ENCODE measurements at regions not wholly inside any gene's neighbourhood (a gene's known extent, or its start where the extent isn't known, plus 50 kb on each side); places are given as distances from the start of the nearest gene placed in this dataset.

DNA sequence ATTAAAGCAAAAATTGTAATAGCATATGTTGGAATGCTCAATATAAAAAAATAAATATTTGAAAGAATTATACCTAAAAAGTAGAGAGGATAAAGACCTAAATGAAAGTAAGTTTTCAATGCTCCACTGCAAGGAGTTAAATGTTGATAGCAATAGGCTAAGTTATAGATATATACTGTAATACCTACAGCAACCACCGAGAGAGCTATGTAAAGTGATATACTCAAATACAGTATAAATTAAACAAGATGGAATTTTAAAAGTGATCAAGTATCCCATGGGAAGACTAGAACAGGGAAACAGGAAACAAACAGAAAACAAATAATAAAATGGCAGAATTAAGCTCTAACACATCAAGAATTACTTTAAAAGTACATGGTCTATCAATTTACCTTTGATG, 73.9 kb downstream of the CASP3 start:
- Mint-ChIP-seq H3K27ac (no peak overlapping the region), H3K9me3 (peaks cover 10% of the 10 kb centered on the region), H3K27me3 (ENCODE audit: low read depth) (no peaks in the 10 kb centered on the region), H3K4me3 (no peak overlapping the region), H3K36me3 (ENCODE audit: low read depth) (peaks cover 3% of the 10 kb centered on the region), H3K4me1 (ENCODE audit: low read depth) (peaks cover 13% of the 10 kb centered on the region)
- DNase-seq: no peak
- intact Hi-C loops (cut with micrococcal nuclease): loop anchor here (2.0 to 10.0 kb wide), 3 partner anchors 39 to 1071 kb away; partner anchors contain the start of genes CASP3, ING2 and PRIMPOL
- CTCF ChIA-PET: interaction anchor here (0.9 to 1.1 kb wide), 2 partner anchors 13 to 547 kb away, joined by 3 read pairs; no protein-coding TSS in a partner anchor

DNA sequence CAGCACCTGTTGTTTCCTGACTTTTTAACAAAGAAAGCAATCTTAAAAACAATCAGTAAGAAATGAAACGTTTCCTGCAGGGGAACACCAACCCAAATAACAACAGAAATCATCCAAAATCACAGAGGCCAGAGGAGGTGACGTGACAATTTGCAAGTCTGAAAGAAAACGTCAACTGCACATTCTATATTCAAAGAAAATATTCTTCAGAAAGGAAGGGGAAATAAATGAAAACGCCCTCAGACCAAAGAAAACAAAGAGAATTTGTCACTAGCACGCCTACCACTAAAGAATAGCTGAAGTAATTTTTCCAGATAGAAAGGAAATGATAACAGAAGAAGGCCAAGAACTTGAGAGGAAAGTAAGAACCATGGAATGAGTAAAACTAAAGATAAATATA, 74.4 kb downstream of the CASP3 start:
- CTCF ChIA-PET: interaction anchor here (0.9 to 1.1 kb wide), 2 partner anchors 13 to 547 kb away, joined by 3 read pairs; no protein-coding TSS in a partner anchor
- no peak for DNase-seq
- Mint-ChIP-seq H3K36me3 (ENCODE audit: low read depth) (peaks cover 3% of the 10 kb centered on the region), H3K9me3 (peaks cover 9% of the 10 kb centered on the region), H3K27ac (peak overlapping the region; percentile 84), H3K4me3 (peak overlapping the region; percentile 22), H3K27me3 (ENCODE audit: low read depth) (no peaks in the 10 kb centered on the region), H3K4me1 (ENCODE audit: low read depth) (peaks cover 13% of the 10 kb centered on the region)
- intact Hi-C loops (cut with micrococcal nuclease): loop anchor here (2.0 to 10.0 kb wide), 3 partner anchors 38 to 1070 kb away; partner anchors contain the start of genes CASP3, ING2 and PRIMPOL

DNA sequence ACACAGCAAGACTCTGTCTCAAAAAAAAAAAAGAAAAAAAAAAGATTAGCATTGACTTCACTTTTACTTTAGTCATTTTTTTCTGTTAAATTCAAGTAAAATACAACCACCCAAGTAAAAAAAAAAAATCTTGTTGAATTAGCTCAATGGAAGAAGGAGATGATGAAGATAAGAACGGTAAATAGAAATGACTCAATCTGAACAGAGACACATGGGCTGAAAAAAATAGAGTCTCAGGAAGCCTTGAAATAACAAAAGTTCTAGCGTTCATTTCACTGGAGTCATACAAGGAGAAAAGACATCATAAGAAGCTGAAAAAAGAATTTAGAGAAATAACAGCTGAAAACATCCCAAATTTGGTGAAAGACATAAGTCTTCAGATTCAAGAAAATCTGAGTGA, 75.5 kb downstream of the CASP3 start:
- H3K27ac Mint-ChIP-seq: peak overlapping the region; percentile 75
- H3K27me3 Mint-ChIP-seq (ENCODE audit: low read depth): no peaks in the 10 kb centered on the region
- CTCF ChIA-PET: interaction anchor here (0.6 to 1.0 kb wide), 3 partner anchors 11 to 39 kb away, joined by 3 to 4 read pairs (median 3); no protein-coding TSS in a partner anchor
- no peak for DNase-seq
- intact Hi-C loops (cut with micrococcal nuclease): loop anchor here (1.0 to 10.0 kb wide), 5 partner anchors 37 to 1069 kb away; partner anchors contain the start of genes CASP3, ING2 and PRIMPOL
- no peak overlapping the region for H3K4me3 Mint-ChIP-seq
- peaks cover 13% of the 10 kb centered on the region for H3K4me1 Mint-ChIP-seq (ENCODE audit: low read depth)
- peaks cover 3% of the 10 kb centered on the region for H3K36me3 Mint-ChIP-seq (ENCODE audit: low read depth)
- peaks cover 6% of the 10 kb centered on the region for H3K9me3 Mint-ChIP-seq

DNA sequence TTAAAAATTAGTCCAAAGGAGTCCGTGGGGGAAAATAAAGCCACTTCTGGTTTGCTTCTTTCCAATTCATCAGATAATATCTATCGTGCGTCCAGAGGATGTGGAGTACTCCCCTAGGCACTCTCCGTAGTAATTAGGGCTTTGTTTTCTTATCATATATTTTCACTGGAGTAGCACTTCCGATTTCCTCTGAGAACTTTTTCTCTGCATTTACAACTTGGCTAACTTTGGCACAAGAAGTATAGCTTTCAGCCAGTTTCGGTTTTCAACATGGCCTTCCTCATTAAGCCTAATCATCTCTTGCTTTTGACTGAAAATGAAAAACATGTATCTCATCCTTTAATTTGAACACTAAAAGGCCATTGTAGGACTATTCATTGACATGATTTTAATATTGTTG, 80.5 kb downstream of the CASP3 start:
- no peak overlapping the region for H3K4me3 Mint-ChIP-seq
- no peak for DNase-seq
- peaks cover 3% of the 10 kb centered on the region for H3K9me3 Mint-ChIP-seq
- intact Hi-C loops (cut with micrococcal nuclease): loop anchor here (2.0 kb wide), 1 partner anchor 14 kb away; no protein-coding TSS in a partner anchor
- peaks cover under 1% of the 10 kb centered on the region for H3K36me3 Mint-ChIP-seq (ENCODE audit: low read depth)
- H3K27me3 Mint-ChIP-seq (ENCODE audit: low read depth): no peaks in the 10 kb centered on the region
- peaks cover 3% of the 10 kb centered on the region for H3K4me1 Mint-ChIP-seq (ENCODE audit: low read depth)
- no peak overlapping the region for H3K27ac Mint-ChIP-seq
- CTCF ChIA-PET: no interaction called here

DNA sequence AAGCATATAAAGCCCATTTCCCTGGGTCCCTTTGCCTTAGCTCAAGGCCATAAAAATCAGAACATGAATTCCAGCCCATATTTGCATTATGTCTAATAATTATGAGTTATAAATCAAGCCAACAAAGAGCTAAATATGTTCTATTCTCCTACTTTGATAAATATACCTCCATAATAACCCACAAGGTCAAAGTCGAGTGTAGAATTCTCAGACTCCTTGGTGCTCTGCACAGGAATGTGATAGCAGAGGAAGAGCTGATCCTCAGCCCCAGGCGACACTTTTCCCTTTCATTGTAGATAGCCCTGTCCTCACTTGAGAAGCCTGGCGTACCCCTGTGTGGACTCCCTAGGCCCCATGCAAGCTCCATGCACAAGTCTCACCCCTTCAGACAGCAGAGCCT, 85.6 kb downstream of the CASP3 start:
- Mint-ChIP-seq H3K4me1 (ENCODE audit: low read depth) (no peaks in the 10 kb centered on the region), H3K4me3 (no peak overlapping the region), H3K27me3 (ENCODE audit: low read depth) (no peaks in the 10 kb centered on the region), H3K9me3 (no peaks in the 10 kb centered on the region), H3K36me3 (ENCODE audit: low read depth) (no peaks in the 10 kb centered on the region), H3K27ac (no peak overlapping the region)
- DNase-seq: no peak
- CTCF ChIA-PET: no interaction called here
- intact Hi-C loops (cut with micrococcal nuclease): no loop called here

DNA sequence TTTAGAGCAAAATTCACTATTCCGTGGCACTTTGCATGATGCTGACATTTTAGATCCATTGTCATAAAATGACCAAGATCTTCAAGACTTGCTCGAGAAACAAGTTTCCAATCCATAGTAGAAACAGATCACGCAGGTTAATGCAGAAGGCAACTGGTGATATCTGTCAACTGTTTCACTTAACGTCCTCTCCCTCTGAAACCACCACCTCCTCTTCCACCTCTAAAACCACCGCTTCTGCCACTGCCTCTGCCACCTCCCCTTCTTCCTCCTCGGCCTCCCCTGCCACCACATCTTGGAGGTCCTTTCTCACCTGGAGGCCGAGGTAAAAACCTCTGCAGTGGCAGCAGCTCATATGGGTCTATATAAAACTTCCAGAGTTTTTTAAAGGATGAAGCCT, 84.6 kb upstream of the IRF2 start:
- DNase-seq: no peak
- Mint-ChIP-seq H3K9me3 (no peaks in the 10 kb centered on the region), H3K4me3 (no peak overlapping the region), H3K36me3 (ENCODE audit: low read depth) (no peaks in the 10 kb centered on the region), H3K27me3 (ENCODE audit: low read depth) (no peaks in the 10 kb centered on the region), H3K27ac (no peak overlapping the region), H3K4me1 (ENCODE audit: low read depth) (no peaks in the 10 kb centered on the region)
- intact Hi-C loops (cut with micrococcal nuclease): no loop called here
- CTCF ChIA-PET: no interaction called here

DNA sequence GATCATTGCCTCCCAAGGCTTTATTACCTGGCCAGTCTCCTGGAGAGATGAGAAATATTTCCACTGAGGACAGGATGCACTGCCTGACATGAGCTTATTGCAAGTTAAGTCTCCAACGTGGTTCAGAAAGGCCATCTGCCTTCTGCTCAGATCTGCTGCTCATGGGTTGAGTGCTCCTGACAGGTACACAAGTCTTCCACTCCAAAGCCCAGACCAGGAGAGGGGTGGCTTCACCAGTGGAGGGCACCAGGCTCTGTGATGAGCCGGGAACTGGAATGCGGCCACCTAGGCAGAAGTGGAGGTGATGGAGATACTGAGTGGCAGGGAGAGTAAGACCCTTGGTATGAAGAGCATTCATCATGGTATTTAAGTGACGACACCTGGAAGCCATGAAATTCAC, 79.5 kb upstream of the IRF2 start:
- CTCF ChIA-PET: interaction anchor here (0.6 kb wide), 1 partner anchor 100 kb away, joined by 3 read pairs; no protein-coding TSS in a partner anchor
- Mint-ChIP-seq H3K27me3 (ENCODE audit: low read depth) (no peaks in the 10 kb centered on the region), H3K4me1 (ENCODE audit: low read depth) (peaks cover 4% of the 10 kb centered on the region), H3K9me3 (no peaks in the 10 kb centered on the region), H3K4me3 (no peak overlapping the region), H3K36me3 (ENCODE audit: low read depth) (no peaks in the 10 kb centered on the region), H3K27ac (no peak overlapping the region)
- no peak for DNase-seq
- intact Hi-C loops (cut with micrococcal nuclease): loop anchor here (2.0 kb wide), 1 partner anchor 15 kb away; no protein-coding TSS in a partner anchor

DNA sequence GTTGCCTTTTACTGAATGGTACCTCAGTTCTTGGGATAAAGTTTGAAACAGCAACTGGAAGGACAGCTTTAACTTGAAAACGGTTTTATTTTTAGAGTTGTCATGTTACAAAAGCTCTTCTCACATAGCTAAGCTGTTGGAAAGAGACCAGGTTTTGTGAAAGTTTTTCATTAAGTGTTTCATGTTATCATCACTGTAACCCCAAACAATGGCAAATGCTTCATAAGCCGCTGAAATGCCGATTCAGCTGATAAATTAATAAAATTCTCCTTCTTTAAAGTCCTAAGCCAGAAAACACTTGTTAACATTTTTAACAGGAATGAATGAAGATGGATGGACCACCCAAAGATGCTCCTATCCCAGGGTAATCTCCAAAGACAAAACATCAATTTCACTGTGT, 76.1 kb upstream of the IRF2 start:
- CTCF ChIA-PET: interaction anchor here (0.7 to 1.7 kb wide), 5 partner anchors 14 to 286 kb away, joined by 3 to 7 read pairs (median 4); no protein-coding TSS in a partner anchor
- Mint-ChIP-seq H3K27me3 (ENCODE audit: low read depth) (no peaks in the 10 kb centered on the region), H3K36me3 (ENCODE audit: low read depth) (no peaks in the 10 kb centered on the region), H3K27ac (no peak overlapping the region), H3K4me1 (ENCODE audit: low read depth) (peaks cover 17% of the 10 kb centered on the region), H3K9me3 (no peaks in the 10 kb centered on the region), H3K4me3 (no peak overlapping the region)
- DNase-seq: no peak
- intact Hi-C loops (cut with micrococcal nuclease): no loop called here

DNA sequence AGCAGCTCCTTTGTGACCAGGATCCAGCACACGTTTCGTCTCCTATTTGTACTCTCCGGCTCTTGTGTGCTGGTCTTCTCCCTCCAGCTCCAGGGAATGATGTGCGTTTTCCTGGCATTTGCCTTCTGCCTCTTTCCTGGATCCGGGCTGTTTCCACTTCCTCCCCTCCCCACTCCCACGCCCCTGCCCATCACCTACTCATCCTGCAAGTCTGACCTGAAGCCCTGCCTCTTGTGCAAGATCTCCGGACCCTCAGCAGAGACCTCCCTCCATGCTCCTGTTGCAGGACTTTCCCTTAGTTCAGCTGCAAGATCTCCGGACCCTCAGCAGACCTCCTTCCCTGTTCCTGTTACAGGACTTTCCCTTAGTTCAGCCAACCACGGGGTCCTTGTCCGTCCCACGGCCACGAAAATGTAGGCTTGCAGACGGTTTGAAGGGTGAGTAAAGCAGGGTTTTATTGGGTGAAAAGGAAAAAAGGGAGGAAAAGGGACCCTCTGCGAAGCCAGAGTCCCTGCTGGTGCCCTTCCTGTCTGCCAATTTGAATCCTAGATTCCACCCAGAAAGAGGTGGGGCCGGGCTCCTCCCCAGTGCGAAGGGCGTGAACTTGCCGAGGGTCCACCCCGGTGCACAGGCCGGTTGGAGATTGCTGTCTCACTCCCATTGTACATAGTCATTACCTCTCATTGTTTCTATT, 74.4 kb upstream of the IRF2 start:
- Mint-ChIP-seq H3K27ac (no peak overlapping the region), H3K4me3 (no peak overlapping the region), H3K36me3 (ENCODE audit: low read depth) (no peaks in the 10 kb centered on the region), H3K4me1 (ENCODE audit: low read depth) (peaks cover 20% of the 10 kb centered on the region), H3K27me3 (ENCODE audit: low read depth) (no peaks in the 10 kb centered on the region), H3K9me3 (no peaks in the 10 kb centered on the region)
- CTCF ChIA-PET: interaction anchor here (1.6 kb wide), 1 partner anchor 197 kb away, joined by 3 read pairs; no protein-coding TSS in a partner anchor
- intact Hi-C loops (cut with micrococcal nuclease): no loop called here
- DNase-seq: no peak

DNA sequence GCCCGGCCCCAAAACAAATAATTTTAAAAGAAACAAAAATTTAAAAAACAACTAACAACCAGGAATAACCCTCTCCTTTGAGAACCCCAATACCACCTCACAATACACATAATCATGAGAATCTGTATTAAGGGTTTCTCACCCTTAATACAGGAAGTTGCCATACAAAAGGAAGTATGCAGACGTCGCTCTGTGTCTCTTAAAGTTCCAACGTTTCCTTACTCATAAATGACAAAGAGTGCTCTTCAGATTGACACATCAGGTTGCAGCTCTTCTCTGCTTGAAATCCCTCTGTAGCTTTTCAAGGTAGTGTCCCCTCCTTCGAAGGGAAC, 73.9 kb upstream of the IRF2 start:
- H3K27ac Mint-ChIP-seq: no peak overlapping the region
- H3K4me1 Mint-ChIP-seq (ENCODE audit: low read depth): peaks cover 20% of the 10 kb centered on the region
- H3K36me3 Mint-ChIP-seq (ENCODE audit: low read depth): no peaks in the 10 kb centered on the region
- DNase-seq: no peak
- H3K27me3 Mint-ChIP-seq (ENCODE audit: low read depth): no peaks in the 10 kb centered on the region
- no peaks in the 10 kb centered on the region for H3K9me3 Mint-ChIP-seq
- CTCF ChIA-PET: interaction anchor here (1.6 kb wide), 1 partner anchor 197 kb away, joined by 3 read pairs; no protein-coding TSS in a partner anchor
- H3K4me3 Mint-ChIP-seq: no peak overlapping the region
- intact Hi-C loops (cut with micrococcal nuclease): no loop called here

DNA sequence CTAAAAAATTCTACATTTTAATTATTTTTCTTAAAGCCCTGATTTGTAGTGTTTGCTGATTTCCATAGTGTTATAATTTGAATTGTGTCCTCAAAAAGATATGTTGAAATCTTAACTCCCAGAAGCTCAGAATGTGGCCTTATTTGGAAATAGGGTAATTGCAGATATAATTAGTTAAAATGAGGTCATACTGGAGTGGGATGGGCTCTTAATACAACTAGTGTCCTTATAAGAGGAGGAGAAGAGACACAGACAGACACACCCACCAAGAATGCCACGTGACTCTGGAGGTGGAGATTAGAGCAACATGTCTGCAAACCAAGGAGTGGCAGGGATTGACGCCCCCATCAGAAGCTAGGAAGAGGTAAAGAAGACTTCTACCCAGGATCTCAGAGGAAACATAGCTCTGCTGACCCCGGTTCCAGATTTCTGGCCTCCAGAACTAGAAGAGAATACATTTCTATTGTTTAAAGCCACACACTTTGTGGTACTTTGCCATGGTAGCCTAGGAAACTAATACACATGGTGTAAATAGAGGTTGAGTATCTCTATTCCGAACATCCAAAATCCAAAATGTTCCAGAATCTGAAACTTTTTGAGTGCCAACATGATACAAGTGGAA, 70.5 kb upstream of the IRF2 start:
- intact Hi-C loops (cut with micrococcal nuclease): no loop called here
- CTCF ChIA-PET: interaction anchor here (0.6 kb wide), 1 partner anchor 153 kb away, joined by 3 read pairs; no protein-coding TSS in a partner anchor

DNA sequence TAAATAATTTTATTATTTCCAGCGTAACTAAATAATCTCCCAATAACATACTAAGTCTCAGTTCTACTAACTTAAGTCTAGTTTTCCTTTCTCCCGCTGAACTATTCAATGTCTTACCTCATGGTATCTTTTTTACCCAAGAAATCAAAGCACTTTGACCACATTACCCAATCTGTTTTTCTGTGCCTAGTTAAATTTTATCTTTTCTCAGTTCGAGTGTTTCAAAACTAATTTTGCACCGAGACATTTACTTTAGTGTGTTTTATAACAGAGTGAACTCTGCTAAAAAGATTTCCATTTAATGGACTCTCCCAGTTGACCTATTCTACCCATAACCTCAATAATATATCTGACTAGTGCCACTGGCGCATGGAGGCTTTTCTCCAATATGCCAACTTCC, 67.6 kb upstream of the IRF2 start:
- DNase-seq: no peak
- Mint-ChIP-seq H3K36me3 (ENCODE audit: low read depth) (no peaks in the 10 kb centered on the region), H3K27me3 (ENCODE audit: low read depth) (no peaks in the 10 kb centered on the region), H3K4me3 (no peak overlapping the region), H3K27ac (no peak overlapping the region), H3K4me1 (ENCODE audit: low read depth) (peaks cover 7% of the 10 kb centered on the region), H3K9me3 (no peaks in the 10 kb centered on the region)
- CTCF ChIA-PET: interaction anchor here (1.7 kb wide), 1 partner anchor 278 kb away, joined by 9 read pairs; no protein-coding TSS in a partner anchor
- intact Hi-C loops (cut with micrococcal nuclease): no loop called here

More for the DNA sequence above, 70.5 kb upstream of the IRF2 start:
- Mint-ChIP-seq H3K27ac (no peak overlapping the region), H3K4me3 (no peak overlapping the region), H3K9me3 (no peaks in the 10 kb centered on the region), H3K27me3 (ENCODE audit: low read depth) (no peaks in the 10 kb centered on the region), H3K36me3 (ENCODE audit: low read depth) (no peaks in the 10 kb centered on the region), H3K4me1 (ENCODE audit: low read depth) (peaks cover 20% of the 10 kb centered on the region)
- DNase-seq: no peak

Data from activated naive CD4-positive, alpha-beta T cell treated with anti-CD3 and anti-CD28 coated beads for 36 hours (primary cell).